GM23338 (cell line): ENCODE measurements at regions not wholly inside any gene's neighbourhood (a gene's known extent, or its start where the extent isn't known, plus 50 kb on each side); places are given as distances from the start of the nearest gene placed in this dataset.

Source experiments
- ATAC-seq: fragments of 200-7000 bp; cut with Tn5 transposase; 3 replicates; pipeline ENCODE4 v1.9.1; 2020
- DNase-seq: peaks from one replicate; pipeline ENCODE4 v3.0.0-alpha.2; 2015; ENCODE audit warnings: low spot score
- H2AFZ ChIP-seq: fragments of 200-600 bp; sonication (generic); 2 replicates; pipeline ENCODE4 v1.8.0; 2016; ENCODE audit warnings: antibody characterized with exemption, mild to moderate bottlenecking, moderate library complexity
- H3F3A ChIP-seq: fragments of 200-600 bp; sonication (generic); replicated peaks from 2 replicates; pipeline ENCODE4 v1.8.0; 2017; ENCODE audit warnings: antibody characterized with exemption, mixed run types, low read depth
- H3K27ac ChIP-seq: fragments of 200-600 bp; sonication (generic); 2 replicates; pipeline ENCODE4 v1.6.1; 2016; ENCODE audit warnings: low read depth
- H3K27me3 ChIP-seq: fragments of 200-600 bp; sonication (generic); 2 replicates; pipeline ENCODE4 v1.8.0; 2016; ENCODE audit warnings: mild to moderate bottlenecking, mixed run types, moderate library complexity; ENCODE audit not compliant: insufficient read depth
- H3K36me3 ChIP-seq: fragments of 200-600 bp; sonication (generic); 2 replicates; pipeline ENCODE4 v1.8.0; 2016; ENCODE audit warnings: mild to moderate bottlenecking; ENCODE audit not compliant: insufficient read depth
- H3K4me1 ChIP-seq: fragments of 200-600 bp; sonication (generic); 2 replicates; pipeline ENCODE4 v1.8.0; 2016; ENCODE audit warnings: mild to moderate bottlenecking, moderate library complexity; ENCODE audit not compliant: insufficient read depth
- H3K4me2 ChIP-seq: fragments of 200-600 bp; sonication (generic); 2 replicates; pipeline ENCODE4 v1.7.1; 2017; ENCODE audit warnings: mixed run types
- H3K4me3 ChIP-seq: fragments of 200-600 bp; sonication (generic); 2 replicates; pipeline ENCODE4 v1.6.1; 2016; ENCODE audit warnings: mixed run types
- H3K79me2 ChIP-seq: fragments of 200-600 bp; sonication (generic); replicated peaks from 2 replicates; pipeline ENCODE4 v1.8.0; 2017; ENCODE audit warnings: mild to moderate bottlenecking; ENCODE audit not compliant: insufficient read depth
- H3K9me2 ChIP-seq: fragments of 200-600 bp; sonication (generic); 2 replicates; pipeline ENCODE4 v1.8.0; 2017; ENCODE audit not compliant: insufficient read depth
- H4K20me1 ChIP-seq: fragments of 200-600 bp; sonication (generic); replicated peaks from 2 replicates; pipeline ENCODE4 v1.8.0; 2017; ENCODE audit warnings: mild to moderate bottlenecking; ENCODE audit not compliant: insufficient read depth
- H3K27ac Mint-ChIP-seq: 2 replicates; pipeline ENCODE4 v1.8.0; 2020; ENCODE audit warnings: inconsistent platforms, mild to moderate bottlenecking, moderate library complexity, mixed read lengths
- H3K27me3 Mint-ChIP-seq: 3 replicates; pipeline ENCODE4 v1.8.0; 2022; ENCODE audit warnings: low read depth, mild to moderate bottlenecking, moderate library complexity, mixed read lengths, inconsistent platforms; ENCODE audit not compliant: insufficient read depth, poor library complexity
- H3K36me3 Mint-ChIP-seq: 3 replicates; pipeline ENCODE4 v1.8.0; 2021; ENCODE audit warnings: low read depth, mild to moderate bottlenecking, inconsistent platforms, moderate library complexity, mixed read lengths
- H3K4me1 Mint-ChIP-seq: 3 replicates; pipeline ENCODE4 v1.8.0; 2020; ENCODE audit warnings: mild to moderate bottlenecking, inconsistent platforms, mixed read lengths
- H3K4me3 Mint-ChIP-seq: 3 replicates; pipeline ENCODE4 v1.8.0; 2021; ENCODE audit warnings: moderate library complexity, mild to moderate bottlenecking, inconsistent platforms, mixed read lengths
- H3K9me3 Mint-ChIP-seq: 3 replicates; pipeline ENCODE4 v1.8.0; 2020; ENCODE audit warnings: moderate library complexity, mild to moderate bottlenecking, inconsistent platforms, mixed read lengths
- CREB1 ChIP-seq: fragments of 250-450 bp; sonication (Bioruptor Pico); IDR thresholded peaks from 2 replicates; pipeline ENCODE4 v1.5.0; 2020; ENCODE audit warnings: low read depth, mild to moderate bottlenecking, moderate library complexity
- CTCF ChIP-seq, 2 experiments: fragments of 200-600 bp in 1 of 2; sonication (generic) in 1 of 2; conservative IDR thresholded peaks; 2 replicates each; pipeline versions ENCODE4 v1.5.1 to v1.6.1; 2016 to 2017; ENCODE audit warnings: antibody characterized with exemption in 2 of 2, low read depth in 2 of 2, mild to moderate bottlenecking in 2 of 2, moderate library complexity in 1 of 2
- EZH2 ChIP-seq: fragments of 200-600 bp; sonication (generic); IDR thresholded peaks from one replicate; pipeline ENCODE4 v1.8.0; 2017; ENCODE audit warnings: antibody characterized with exemption, mild to moderate bottlenecking, low read depth; ENCODE audit not compliant: unreplicated experiment
- EZH2phosphoT487 ChIP-seq: fragments of 200-600 bp; sonication (generic); IDR thresholded peaks from one replicate; pipeline ENCODE4 v1.8.1; 2018; ENCODE audit warnings: antibody characterized with exemption; ENCODE audit not compliant: unreplicated experiment
- JUNB ChIP-seq: IDR thresholded peaks from one replicate; pipeline ENCODE4 v1.6.1; 2016; ENCODE audit warnings: antibody characterized with exemption; ENCODE audit not compliant: unreplicated experiment
- POLR2AphosphoS5 ChIP-seq: IDR thresholded peaks from 2 replicates; pipeline ENCODE4 v1.6.1; 2016; ENCODE audit warnings: antibody characterized with exemption, low read depth
- REST ChIP-seq: IDR thresholded peaks from one replicate; pipeline ENCODE4 v1.6.1; 2018; ENCODE audit warnings: antibody characterized with exemption; ENCODE audit not compliant: unreplicated experiment
- STAT1 ChIP-seq: IDR thresholded peaks from one replicate; pipeline ENCODE4 v1.6.1; 2016; ENCODE audit warnings: antibody characterized with exemption; ENCODE audit not compliant: unreplicated experiment
- ZNF331 ChIP-seq: fragments of 250-450 bp; sonication (Bioruptor Pico); IDR thresholded peaks from 2 replicates; pipeline ENCODE4 v1.5.0; 2020; ENCODE audit warnings: low read depth, mild to moderate bottlenecking, moderate library complexity
- TF ChIP-seq, protein P1 (sequence below): fragments of 250-450 bp; sonication (Bioruptor Pico); IDR thresholded peaks from 2 replicates; pipeline ENCODE4 v1.5.0; 2020; ENCODE audit warnings: mild to moderate bottlenecking, moderate library complexity
- TF ChIP-seq, protein P2 (sequence below): IDR thresholded peaks from 2 replicates; pipeline ENCODE4 v1.6.1; 2016; ENCODE audit warnings: antibody characterized with exemption

- H3K4me1 Mint-ChIP-seq: peaks cover 5% of the 10 kb centered on the region; the same call in 2 of the 3 replicates
- TF ChIP-seq, protein P1, sequence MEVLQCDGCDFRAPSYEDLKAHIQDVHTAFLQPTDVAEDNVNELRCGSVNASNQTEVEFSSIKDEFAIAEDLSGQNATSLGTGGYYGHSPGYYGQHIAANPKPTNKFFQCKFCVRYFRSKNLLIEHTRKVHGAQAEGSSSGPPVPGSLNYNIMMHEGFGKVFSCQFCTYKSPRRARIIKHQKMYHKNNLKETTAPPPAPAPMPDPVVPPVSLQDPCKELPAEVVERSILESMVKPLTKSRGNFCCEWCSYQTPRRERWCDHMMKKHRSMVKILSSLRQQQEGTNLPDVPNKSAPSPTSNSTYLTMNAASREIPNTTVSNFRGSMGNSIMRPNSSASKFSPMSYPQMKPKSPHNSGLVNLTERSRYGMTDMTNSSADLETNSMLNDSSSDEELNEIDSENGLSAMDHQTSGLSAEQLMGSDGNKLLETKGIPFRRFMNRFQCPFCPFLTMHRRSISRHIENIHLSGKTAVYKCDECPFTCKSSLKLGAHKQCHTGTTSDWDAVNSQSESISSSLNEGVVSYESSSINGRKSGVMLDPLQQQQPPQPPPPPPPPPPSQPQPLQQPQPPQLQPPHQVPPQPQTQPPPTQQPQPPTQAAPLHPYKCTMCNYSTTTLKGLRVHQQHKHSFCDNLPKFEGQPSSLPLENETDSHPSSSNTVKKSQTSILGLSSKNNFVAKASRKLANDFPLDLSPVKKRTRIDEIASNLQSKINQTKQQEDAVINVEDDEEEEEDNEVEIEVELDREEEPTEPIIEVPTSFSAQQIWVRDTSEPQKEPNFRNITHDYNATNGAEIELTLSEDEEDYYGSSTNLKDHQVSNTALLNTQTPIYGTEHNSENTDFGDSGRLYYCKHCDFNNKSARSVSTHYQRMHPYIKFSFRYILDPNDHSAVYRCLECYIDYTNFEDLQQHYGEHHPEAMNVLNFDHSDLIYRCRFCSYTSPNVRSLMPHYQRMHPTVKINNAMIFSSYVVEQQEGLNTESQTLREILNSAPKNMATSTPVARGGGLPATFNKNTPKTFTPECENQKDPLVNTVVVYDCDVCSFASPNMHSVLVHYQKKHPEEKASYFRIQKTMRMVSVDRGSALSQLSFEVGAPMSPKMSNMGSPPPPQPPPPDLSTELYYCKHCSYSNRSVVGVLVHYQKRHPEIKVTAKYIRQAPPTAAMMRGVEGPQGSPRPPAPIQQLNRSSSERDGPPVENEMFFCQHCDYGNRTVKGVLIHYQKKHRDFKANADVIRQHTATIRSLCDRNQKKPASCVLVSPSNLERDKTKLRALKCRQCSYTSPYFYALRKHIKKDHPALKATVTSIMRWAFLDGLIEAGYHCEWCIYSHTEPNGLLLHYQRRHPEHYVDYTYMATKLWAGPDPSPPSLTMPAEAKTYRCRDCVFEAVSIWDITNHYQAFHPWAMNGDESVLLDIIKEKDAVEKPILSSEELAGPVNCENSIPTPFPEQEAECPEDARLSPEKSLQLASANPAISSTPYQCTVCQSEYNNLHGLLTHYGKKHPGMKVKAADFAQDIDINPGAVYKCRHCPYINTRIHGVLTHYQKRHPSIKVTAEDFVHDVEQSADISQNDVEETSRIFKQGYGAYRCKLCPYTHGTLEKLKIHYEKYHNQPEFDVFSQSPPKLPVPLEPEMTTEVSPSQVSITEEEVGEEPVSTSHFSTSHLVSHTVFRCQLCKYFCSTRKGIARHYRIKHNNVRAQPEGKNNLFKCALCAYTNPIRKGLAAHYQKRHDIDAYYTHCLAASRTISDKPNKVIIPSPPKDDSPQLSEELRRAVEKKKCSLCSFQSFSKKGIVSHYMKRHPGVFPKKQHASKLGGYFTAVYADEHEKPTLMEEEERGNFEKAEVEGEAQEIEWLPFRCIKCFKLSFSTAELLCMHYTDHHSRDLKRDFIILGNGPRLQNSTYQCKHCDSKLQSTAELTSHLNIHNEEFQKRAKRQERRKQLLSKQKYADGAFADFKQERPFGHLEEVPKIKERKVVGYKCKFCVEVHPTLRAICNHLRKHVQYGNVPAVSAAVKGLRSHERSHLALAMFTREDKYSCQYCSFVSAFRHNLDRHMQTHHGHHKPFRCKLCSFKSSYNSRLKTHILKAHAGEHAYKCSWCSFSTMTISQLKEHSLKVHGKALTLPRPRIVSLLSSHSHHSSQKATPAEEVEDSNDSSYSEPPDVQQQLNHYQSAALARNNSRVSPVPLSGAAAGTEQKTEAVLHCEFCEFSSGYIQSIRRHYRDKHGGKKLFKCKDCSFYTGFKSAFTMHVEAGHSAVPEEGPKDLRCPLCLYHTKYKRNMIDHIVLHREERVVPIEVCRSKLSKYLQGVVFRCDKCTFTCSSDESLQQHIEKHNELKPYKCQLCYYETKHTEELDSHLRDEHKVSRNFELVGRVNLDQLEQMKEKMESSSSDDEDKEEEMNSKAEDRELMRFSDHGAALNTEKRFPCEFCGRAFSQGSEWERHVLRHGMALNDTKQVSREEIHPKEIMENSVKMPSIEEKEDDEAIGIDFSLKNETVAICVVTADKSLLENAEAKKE (CRISPR knock-in tag): no peak
- TF ChIP-seq ZNF331 (no peak), EZH2 (no peak), CTCF (conservative IDR thresholded peaks at IDR 0.05; ENCODE audit: low read depth in 2 of 2) (no peak), EZH2phosphoT487 (no peak), REST (no peak), CREB1 (CRISPR knock-in tag) (no peak), STAT1 (no peak), POLR2AphosphoS5 (no peak), JUNB (no peak)
- TF ChIP-seq, protein P2, sequence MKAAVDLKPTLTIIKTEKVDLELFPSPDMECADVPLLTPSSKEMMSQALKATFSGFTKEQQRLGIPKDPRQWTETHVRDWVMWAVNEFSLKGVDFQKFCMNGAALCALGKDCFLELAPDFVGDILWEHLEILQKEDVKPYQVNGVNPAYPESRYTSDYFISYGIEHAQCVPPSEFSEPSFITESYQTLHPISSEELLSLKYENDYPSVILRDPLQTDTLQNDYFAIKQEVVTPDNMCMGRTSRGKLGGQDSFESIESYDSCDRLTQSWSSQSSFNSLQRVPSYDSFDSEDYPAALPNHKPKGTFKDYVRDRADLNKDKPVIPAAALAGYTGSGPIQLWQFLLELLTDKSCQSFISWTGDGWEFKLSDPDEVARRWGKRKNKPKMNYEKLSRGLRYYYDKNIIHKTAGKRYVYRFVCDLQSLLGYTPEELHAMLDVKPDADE: no peak
- Histone ChIP-seq H3K27me3 (no peaks in the 10 kb centered on the region), H3F3A (no peaks in the 10 kb centered on the region), H3K36me3 (no peaks in the 10 kb centered on the region), H3K9me2 (no peaks in the 10 kb centered on the region), H3K79me2 (no peaks in the 10 kb centered on the region), H3K4me2 (no peak overlapping the region), H3K4me1 (no peaks in the 10 kb centered on the region), H3K4me3 (no peak overlapping the region), H2AFZ (no peak overlapping the region), H4K20me1 (no peaks in the 10 kb centered on the region), H3K27ac (no peak overlapping the region)
- DNase-seq: no peak
- H3K36me3 Mint-ChIP-seq: no peaks in the 10 kb centered on the region
- no peak overlapping the region for H3K4me3 Mint-ChIP-seq
- H3K27me3 Mint-ChIP-seq: peaks cover 4% of the 10 kb centered on the region
- no peaks in the 10 kb centered on the region for H3K9me3 Mint-ChIP-seq
- no peak overlapping the region for H3K27ac Mint-ChIP-seq
- no peak for ATAC-seq
Measured at GRCh38 chr1:67629370-67630075, 55.5 kb upstream of the GADD45A start.
